WTC11 (cell line): ENCODE measurements at regions not wholly inside any gene's neighbourhood (a gene's known extent, or its start where the extent isn't known, plus 50 kb on each side); places are given as distances from the start of the nearest gene placed in this dataset.

Source experiments
- ATAC-seq: fragments of 200-7000 bp; cut with Tn5 transposase; 2 replicates; pipeline ENCODE4 v1.10.0; 2021; ENCODE audit warnings: mild to moderate bottlenecking, moderate library complexity
- CTCF ChIA-PET: fragments of 300-600 bp; sonication (Branson Sonifier 250); formaldehyde crosslinking; loops from one replicate; lab custom pipeline; 2021; ENCODE audit warnings: antibody characterized with exemption; lab: Charles Lee
- POLR2A ChIA-PET: fragments of 350-600 bp; sonication (Branson Sonifier 250); formaldehyde crosslinking; loops from one replicate; lab custom pipeline; 2021; ENCODE audit warnings: antibody characterized with exemption; lab: Charles Lee
- DNase-seq: peaks from one replicate; pipeline ENCODE4 v3.0.0; 2021; ENCODE audit warnings: low spot score
- H3K27ac Mint-ChIP-seq: 2 replicates; pipeline ENCODE4 v1.8.0; 2021; ENCODE audit warnings: mixed read lengths
- H3K27me3 Mint-ChIP-seq: 2 replicates; pipeline ENCODE4 v1.8.0; 2021; ENCODE audit warnings: low read depth, mild to moderate bottlenecking, moderate library complexity, mixed read lengths
- H3K36me3 Mint-ChIP-seq: 2 replicates; pipeline ENCODE4 v1.8.0; 2021; ENCODE audit warnings: mixed read lengths
- H3K4me1 Mint-ChIP-seq: 2 replicates; pipeline ENCODE4 v1.8.0; 2022; ENCODE audit warnings: mixed read lengths
- H3K4me3 Mint-ChIP-seq: 2 replicates; pipeline ENCODE4 v1.8.0; 2021; ENCODE audit warnings: mild to moderate bottlenecking, moderate library complexity, mixed read lengths
- H3K9me3 Mint-ChIP-seq: 2 replicates; pipeline ENCODE4 v1.8.0; 2021; ENCODE audit warnings: mixed read lengths
- ARID4B ChIP-seq: sonication (generic); formaldehyde crosslinking; IDR thresholded peaks from 2 replicates; pipeline ENCODE4 v1.8.0; 2023; ENCODE audit warnings: missing genetic modification reagents, mild to moderate bottlenecking, borderline replicate concordance
- E2F1 ChIP-seq: sonication (generic); formaldehyde crosslinking; IDR thresholded peaks from 2 replicates; pipeline ENCODE4 v1.8.0; 2022; ENCODE audit warnings: mild to moderate bottlenecking, missing genetic modification reagents
- ERG ChIP-seq: fragments of 250-450 bp; sonication (Bioruptor Pico); IDR thresholded peaks from 2 replicates; pipeline ENCODE4 v1.8.0; 2021; ENCODE audit warnings: mild to moderate bottlenecking
- FOXJ3 ChIP-seq: sonication (generic); formaldehyde crosslinking; IDR thresholded peaks from 2 replicates; pipeline ENCODE4 v1.9.0; 2021; ENCODE audit warnings: missing genetic modification reagents, mild to moderate bottlenecking, borderline replicate concordance
- JUN ChIP-seq: sonication (generic); formaldehyde crosslinking; IDR thresholded peaks from 2 replicates; pipeline ENCODE4 v1.8.0; 2023; ENCODE audit warnings: mild to moderate bottlenecking, missing genetic modification reagents
- KAT7 ChIP-seq: sonication (generic); formaldehyde crosslinking; IDR thresholded peaks from 2 replicates; pipeline ENCODE4 v1.8.1; 2023; ENCODE audit warnings: missing genetic modification reagents, mild to moderate bottlenecking, borderline replicate concordance
- NR2C2 ChIP-seq: sonication (generic); formaldehyde crosslinking; IDR thresholded peaks from 2 replicates; pipeline ENCODE4 v1.8.0; 2022; ENCODE audit warnings: mild to moderate bottlenecking, missing genetic modification reagents
- PREB ChIP-seq: sonication (generic); formaldehyde crosslinking; IDR thresholded peaks from 2 replicates; pipeline ENCODE4 v1.8.1; 2022; ENCODE audit warnings: mild to moderate bottlenecking, missing genetic modification reagents, moderate library complexity, borderline replicate concordance
- SMAD4 ChIP-seq: sonication (generic); formaldehyde crosslinking; IDR thresholded peaks from 2 replicates; pipeline ENCODE4 v1.8.0; 2022; ENCODE audit warnings: mild to moderate bottlenecking, missing genetic modification reagents
- TEAD1 ChIP-seq: sonication (generic); formaldehyde crosslinking; IDR thresholded peaks from 2 replicates; pipeline ENCODE4 v1.8.0; 2022; ENCODE audit warnings: mild to moderate bottlenecking, missing genetic modification reagents
- USF2 ChIP-seq: sonication (generic); formaldehyde crosslinking; IDR thresholded peaks from 2 replicates; pipeline ENCODE4 v1.8.1; 2023; ENCODE audit warnings: mild to moderate bottlenecking, missing genetic modification reagents, moderate library complexity
- ZNF121 ChIP-seq: sonication (generic); formaldehyde crosslinking; IDR thresholded peaks from 2 replicates; pipeline ENCODE4 v1.8.0; 2023; ENCODE audit warnings: missing genetic modification reagents
- ZNF281 ChIP-seq: sonication (generic); formaldehyde crosslinking; IDR thresholded peaks from 2 replicates; pipeline ENCODE4 v1.8.0; 2023; ENCODE audit warnings: mild to moderate bottlenecking, missing genetic modification reagents
- TF ChIP-seq, protein P1 (sequence below): sonication (generic); formaldehyde crosslinking; IDR thresholded peaks from 2 replicates; pipeline ENCODE4 v1.8.1; 2023; ENCODE audit warnings: mild to moderate bottlenecking, moderate library complexity, missing genetic modification reagents
- TF ChIP-seq, protein P2 (sequence below): fragments of 250-450 bp; sonication (Bioruptor Pico); IDR thresholded peaks from 2 replicates; pipeline ENCODE4 v1.9.0; 2021; ENCODE audit warnings: mild to moderate bottlenecking

DNA sequence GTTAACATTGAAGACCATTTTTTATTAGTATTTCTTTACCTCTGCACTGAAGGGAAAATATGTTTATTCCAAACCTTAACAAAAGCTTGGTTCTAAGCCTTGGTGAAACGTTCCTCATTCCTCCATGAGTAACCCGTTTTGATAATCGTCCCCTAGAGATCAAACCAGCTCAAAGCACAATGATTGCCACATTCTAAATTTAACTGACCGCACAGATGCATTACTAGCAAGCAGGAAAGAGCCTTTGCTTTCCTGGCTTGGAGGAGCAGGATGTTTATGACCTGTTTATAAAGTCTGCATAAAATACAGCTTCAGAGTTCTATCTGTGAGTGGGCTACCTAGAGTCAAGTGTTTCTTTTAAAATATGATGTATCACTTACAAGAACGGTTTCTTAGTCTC, 193.8 kb downstream of the TMEM114 start:
- POLR2A ChIA-PET: no interaction called here
- H3K4me1 Mint-ChIP-seq: no peaks in the 10 kb centered on the region
- H3K27ac Mint-ChIP-seq: no peak overlapping the region
- no peak for TF ChIP-seq ERG (CRISPR knock-in tag)
- TF ChIP-seq, protein P1, sequence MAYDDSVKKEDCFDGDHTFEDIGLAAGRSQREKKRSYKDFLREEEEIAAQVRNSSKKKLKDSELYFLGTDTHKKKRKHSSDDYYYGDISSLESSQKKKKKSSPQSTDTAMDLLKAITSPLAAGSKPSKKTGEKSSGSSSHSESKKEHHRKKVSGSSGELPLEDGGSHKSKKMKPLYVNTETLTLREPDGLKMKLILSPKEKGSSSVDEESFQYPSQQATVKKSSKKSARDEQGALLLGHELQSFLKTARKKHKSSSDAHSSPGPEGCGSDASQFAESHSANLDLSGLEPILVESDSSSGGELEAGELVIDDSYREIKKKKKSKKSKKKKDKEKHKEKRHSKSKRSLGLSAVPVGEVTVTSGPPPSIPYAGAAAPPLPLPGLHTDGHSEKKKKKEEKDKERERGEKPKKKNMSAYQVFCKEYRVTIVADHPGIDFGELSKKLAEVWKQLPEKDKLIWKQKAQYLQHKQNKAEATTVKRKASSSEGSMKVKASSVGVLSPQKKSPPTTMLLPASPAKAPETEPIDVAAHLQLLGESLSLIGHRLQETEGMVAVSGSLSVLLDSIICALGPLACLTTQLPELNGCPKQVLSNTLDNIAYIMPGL (CRISPR knock-in tag): no peak
- no peak for TF ChIP-seq FOXJ3
- TF ChIP-seq ZNF281 (CRISPR knock-in tag): no peak
- TF ChIP-seq, protein P2, sequence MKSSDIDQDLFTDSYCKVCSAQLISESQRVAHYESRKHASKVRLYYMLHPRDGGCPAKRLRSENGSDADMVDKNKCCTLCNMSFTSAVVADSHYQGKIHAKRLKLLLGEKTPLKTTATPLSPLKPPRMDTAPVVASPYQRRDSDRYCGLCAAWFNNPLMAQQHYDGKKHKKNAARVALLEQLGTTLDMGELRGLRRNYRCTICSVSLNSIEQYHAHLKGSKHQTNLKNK (CRISPR knock-in tag): no peak
- TF ChIP-seq E2F1: no peak
- no peak for TF ChIP-seq KAT7 (CRISPR knock-in tag)
- no peak for TF ChIP-seq USF2
- no peak for TF ChIP-seq SMAD4
- TF ChIP-seq TEAD1: no peak
- no peak for TF ChIP-seq PREB (CRISPR knock-in tag)
- TF ChIP-seq JUN (CRISPR knock-in tag): no peak
- no peak for TF ChIP-seq NR2C2 (CRISPR knock-in tag)
- no peak for TF ChIP-seq ZNF121 (CRISPR knock-in tag)
- no peak for TF ChIP-seq ARID4B (CRISPR knock-in tag)
- DNase-seq (no peak), ATAC-seq (no peak)
- H3K27me3 Mint-ChIP-seq: peaks cover 9% of the 10 kb centered on the region; the same call in 1 of the 2 replicates
- CTCF ChIA-PET: no interaction called here
- no peak overlapping the region for H3K4me3 Mint-ChIP-seq
- peaks cover 88% of the 10 kb centered on the region for H3K9me3 Mint-ChIP-seq
- peaks cover 80% of the 10 kb centered on the region for H3K36me3 Mint-ChIP-seq
